Lung (tissue), 11 donors: ENCODE measurements at regions not wholly inside any gene's neighbourhood (a gene's known extent, or its start where the extent isn't known, plus 50 kb on each side); places are given as distances from the start of the nearest gene placed in this dataset.

Source experiments
- ATAC-seq: fragments of 200-7000 bp; cut with Tn5 transposase; one replicate; pipeline ENCODE4 v1.9.1; 2020; ENCODE audit warnings: moderate number of reproducible peaks; ENCODE audit not compliant: insufficient read depth, low FRiP score
- DNase-seq, 3 donors: peaks; one replicate each; pipeline ENCODE4 v3.0.0-alpha.2; 2013 to 2017
- H3K27ac ChIP-seq, 2 donors: one replicate each; pipeline ENCODE4 v1.5.1; 2013; ENCODE audit warnings: mild to moderate bottlenecking in 2 of 2, moderate library complexity in 2 of 2, control low read depth in 1 of 2, inconsistent platforms in 1 of 2, low read depth in 1 of 2, low read length in 1 of 2
- H3K27me3 ChIP-seq, 3 donors: one replicate each; pipeline ENCODE4 v1.5.1; 2013; ENCODE audit warnings: low read length in 2 of 3; ENCODE audit not compliant: control insufficient read depth in 3 of 3, insufficient read depth in 3 of 3
- H3K36me3 ChIP-seq, 4 donors: one replicate each; pipeline ENCODE4 v1.5.1; 2013; ENCODE audit warnings: low read length in 4 of 4, mild to moderate bottlenecking in 1 of 4, moderate library complexity in 1 of 4; ENCODE audit not compliant: control insufficient read depth in 4 of 4, insufficient read depth in 4 of 4
- H3K4me1 ChIP-seq, 5 donors: one replicate each; pipeline ENCODE4 v1.5.1; 2013; ENCODE audit warnings: low read length in 5 of 5, mild to moderate bottlenecking in 2 of 5, moderate library complexity in 1 of 5; ENCODE audit not compliant: control insufficient read depth in 5 of 5, insufficient read depth in 5 of 5
- H3K4me3 ChIP-seq: one replicate; pipeline ENCODE4 v1.5.1; 2013; ENCODE audit warnings: mild to moderate bottlenecking, control low read depth, moderate library complexity
- H3K9ac ChIP-seq, 2 donors: one replicate each; pipeline ENCODE4 v1.5.1; 2013; ENCODE audit warnings: low read length in 2 of 2, control low read depth in 1 of 2; ENCODE audit not compliant: insufficient read depth in 1 of 2
- H3K9me3 ChIP-seq, 4 donors: one replicate each; pipeline ENCODE4 v1.5.1; 2013; ENCODE audit warnings: low read length in 3 of 4, mild to moderate bottlenecking in 1 of 4, moderate library complexity in 1 of 4; ENCODE audit not compliant: control insufficient read depth in 4 of 4, insufficient read depth in 3 of 4
- WGBS, 2 donors: extraction: QIAGEN DNeasy Blood & Tissue Kit; methylation state at CpG; one replicate each; pipeline ENCODE4 v1.1.7; 2013; 5-methylcytosine and 5-hydroxymethylcytosine counted together
- TF ChIP-seq, protein P1 (sequence below): IDR thresholded peaks from 2 replicates; pipeline ENCODE4 v1.5.1; 2012; ENCODE audit warnings: mild to moderate bottlenecking; ENCODE audit errors: control extremely low read depth, extremely low read depth
- donor health status: control.
- donor health status: control.
- donor health status: Bipolar disorder and iron deficiency.
- donor health status: healthy.
- donor health status: DM: yes; HTN: yes; CAD: no.

DNA sequence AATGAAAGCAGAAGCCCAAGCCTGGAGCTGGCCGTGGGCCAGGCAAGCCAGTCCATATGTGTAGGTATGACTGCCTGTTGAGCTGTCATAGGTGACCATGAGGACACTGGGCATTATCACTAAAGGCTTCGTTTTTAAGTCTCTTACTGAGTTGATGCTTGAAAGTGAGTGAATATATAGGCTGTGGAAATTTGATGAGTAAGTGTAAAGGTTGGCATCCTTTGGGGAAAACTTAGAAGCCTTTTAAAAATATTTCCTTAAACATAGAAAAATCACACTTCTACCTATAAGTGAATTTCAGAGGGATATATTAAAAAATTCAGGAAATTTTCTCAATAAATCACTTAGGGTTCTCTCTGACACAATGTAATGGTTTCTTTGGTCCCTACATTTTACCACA lies 396.5 kb downstream of the FOXG1 start:
- 44 to 50% methylated on average over 2 of the region's 2 CpGs for WGBS, 2 donors
- no peaks in the 10 kb centered on the region for H3K36me3 ChIP-seq
- no peak overlapping the region for H3K9ac ChIP-seq
- H3K27me3 ChIP-seq, result no peaks in the 10 kb centered on the region
- no peaks in the 10 kb centered on the region for H3K4me1 ChIP-seq
- H3K4me3 ChIP-seq, result no peak overlapping the region
- no peaks in the 10 kb centered on the region for H3K9me3 ChIP-seq
- DNase-seq (no peak), ATAC-seq (no peak)
- TF ChIP-seq, protein P1, sequence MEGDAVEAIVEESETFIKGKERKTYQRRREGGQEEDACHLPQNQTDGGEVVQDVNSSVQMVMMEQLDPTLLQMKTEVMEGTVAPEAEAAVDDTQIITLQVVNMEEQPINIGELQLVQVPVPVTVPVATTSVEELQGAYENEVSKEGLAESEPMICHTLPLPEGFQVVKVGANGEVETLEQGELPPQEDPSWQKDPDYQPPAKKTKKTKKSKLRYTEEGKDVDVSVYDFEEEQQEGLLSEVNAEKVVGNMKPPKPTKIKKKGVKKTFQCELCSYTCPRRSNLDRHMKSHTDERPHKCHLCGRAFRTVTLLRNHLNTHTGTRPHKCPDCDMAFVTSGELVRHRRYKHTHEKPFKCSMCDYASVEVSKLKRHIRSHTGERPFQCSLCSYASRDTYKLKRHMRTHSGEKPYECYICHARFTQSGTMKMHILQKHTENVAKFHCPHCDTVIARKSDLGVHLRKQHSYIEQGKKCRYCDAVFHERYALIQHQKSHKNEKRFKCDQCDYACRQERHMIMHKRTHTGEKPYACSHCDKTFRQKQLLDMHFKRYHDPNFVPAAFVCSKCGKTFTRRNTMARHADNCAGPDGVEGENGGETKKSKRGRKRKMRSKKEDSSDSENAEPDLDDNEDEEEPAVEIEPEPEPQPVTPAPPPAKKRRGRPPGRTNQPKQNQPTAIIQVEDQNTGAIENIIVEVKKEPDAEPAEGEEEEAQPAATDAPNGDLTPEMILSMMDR, result no peak
- H3K27ac ChIP-seq, result no peak overlapping the region

DNA sequence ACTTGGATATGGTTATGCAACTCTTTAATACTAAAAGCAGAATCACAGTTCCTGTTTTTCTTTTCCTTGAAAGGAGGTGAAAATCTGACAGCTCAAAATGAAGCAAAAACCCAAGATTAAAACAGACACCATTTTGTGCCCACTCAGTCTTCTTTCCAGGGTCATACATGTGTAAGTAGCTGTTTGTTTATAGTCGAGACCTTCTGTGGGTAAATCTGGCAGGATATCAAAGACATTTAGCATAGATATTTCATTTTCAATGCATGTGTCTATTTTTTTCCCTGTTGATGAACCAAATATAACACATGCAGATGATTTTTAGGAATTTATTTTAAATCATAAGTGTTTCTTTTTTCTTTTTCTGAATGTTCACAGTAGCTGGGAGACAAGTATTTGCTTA lies 398.8 kb downstream of the FOXG1 start:
- ATAC-seq (no peak), DNase-seq (peak in 2 of 3 donors; percentile 3 to 5)
- H3K9me3 ChIP-seq, result peaks cover 0 to 4% (median 0%) of the 10 kb centered on the region in 4 donors
- no peaks in the 10 kb centered on the region for H3K4me1 ChIP-seq
- no peaks in the 10 kb centered on the region for H3K27me3 ChIP-seq
- no peak overlapping the region for H3K27ac ChIP-seq
- WGBS, 2 donors, result 38 to 72% methylated on average over 1 of the region's 1 CpG
- H3K4me3 ChIP-seq, result no peak overlapping the region
- H3K36me3 ChIP-seq, result no peaks in the 10 kb centered on the region
- TF ChIP-seq, protein P1, result no peak
- no peak overlapping the region for H3K9ac ChIP-seq

DNA sequence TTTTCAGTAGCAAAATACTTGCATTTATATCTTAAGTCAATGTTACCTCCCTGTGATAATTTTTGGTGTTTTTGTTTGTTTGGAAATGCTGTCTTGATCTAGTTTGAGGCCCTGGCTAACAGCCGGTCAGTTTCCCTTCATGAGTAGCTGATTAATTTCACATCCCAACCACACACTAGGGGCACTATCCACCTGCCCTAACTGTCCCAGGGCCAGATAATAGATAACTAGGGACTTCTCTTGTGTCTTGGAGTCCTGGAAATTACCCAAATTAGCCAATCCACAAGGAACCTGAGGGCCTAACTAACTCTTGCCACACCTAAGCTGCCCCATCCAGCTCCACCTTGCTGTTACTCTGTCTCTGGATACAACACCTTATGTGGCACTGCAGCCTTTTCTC lies 399.9 kb downstream of the FOXG1 start:
- no peak for ATAC-seq
- Histone ChIP-seq H3K9me3 (peaks cover 0 to 4% (median 0%) of the 10 kb centered on the region in 4 donors), H3K4me3 (no peak overlapping the region), H3K9ac (no peak overlapping the region), H3K27ac (no peak overlapping the region), H3K27me3 (no peaks in the 10 kb centered on the region), H3K4me1 (no peaks in the 10 kb centered on the region), H3K36me3 (no peaks in the 10 kb centered on the region)
- WGBS, 2 donors, result 62 to 70% methylated on average over 1 of the region's 1 CpG
- DNase-seq, result no peak
- TF ChIP-seq, protein P1, result no peak

DNA sequence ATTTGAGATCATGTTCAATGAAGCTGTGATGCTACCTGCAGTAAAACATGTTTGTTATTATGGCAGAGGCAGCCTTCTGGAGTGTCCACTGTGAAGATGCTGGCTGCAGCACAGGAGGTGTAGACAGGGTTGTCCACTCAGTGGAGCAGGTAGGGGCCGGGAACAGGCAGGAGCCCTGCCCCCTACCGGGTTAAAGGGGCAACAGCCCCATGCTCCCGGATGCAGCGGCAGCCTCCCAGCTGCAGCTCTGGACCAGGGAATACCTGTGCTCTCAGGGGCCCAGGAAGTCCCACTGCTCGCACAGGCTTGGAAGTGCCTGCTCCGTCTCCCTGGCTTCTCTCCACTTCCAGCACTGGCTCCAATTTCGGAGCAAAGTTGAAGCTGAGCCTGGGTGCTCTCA lies 401.6 kb downstream of the FOXG1 start:
- WGBS, 2 donors, result 90 to 96% methylated on average over 7 of the region's 7 CpGs
- Histone ChIP-seq H3K9me3 (peaks cover 0 to 4% (median 0%) of the 10 kb centered on the region in 4 donors), H3K4me1 (no peaks in the 10 kb centered on the region), H3K27me3 (no peaks in the 10 kb centered on the region), H3K9ac (no peak overlapping the region), H3K36me3 (no peaks in the 10 kb centered on the region), H3K27ac (no peak overlapping the region), H3K4me3 (no peak overlapping the region)
- ATAC-seq (no peak), DNase-seq (no peak)
- TF ChIP-seq, protein P1, result no peak
